ENCODE measurements at regions not wholly inside any gene's neighbourhood (a gene's known extent, or its start where the extent isn't known, plus 50 kb on each side); places are given as distances from the start of the nearest gene placed in this dataset.
"Not testable (repeated sequence)": the region's sequence is repeated elsewhere in the genome, so short reads cannot be mapped to it uniquely, and the experiment has no call there.

GRCh38 chr14:82935691-82936090 is 1402.0 kb upstream of the SEL1L start:
- no peak for TF ChIP-seq CTCF (IDR thresholded peaks at IDR 0.05; ENCODE audit: insufficient read depth, low read length, poor library complexity, severe bottlenecking)
- DNase-seq (ENCODE audit: extremely low read depth, insufficient read length), result no peak

GRCh38 chr14:82951171-82951570 is 1417.5 kb upstream of the SEL1L start:
- no peak for DNase-seq (ENCODE audit: extremely low read depth, insufficient read length)
- Histone ChIP-seq H3K27me3 (replicated peaks; ENCODE audit: control insufficient read depth, insufficient read depth, low read length) (no peaks in the 10 kb centered on the region), H3K36me3 (ENCODE audit: control insufficient read depth, insufficient read depth, low read length) (no peaks in the 10 kb centered on the region), H3K4me3 (replicated peaks; ENCODE audit: low read depth, low read length) (no peak overlapping the region)
- no peak for TF ChIP-seq CTCF (IDR thresholded peaks at IDR 0.05; ENCODE audit: insufficient read depth, low read length, poor library complexity, severe bottlenecking)

More at GRCh38 chr14:82935691-82936090, 1402.0 kb upstream of the SEL1L start:
- H3K27me3 ChIP-seq (replicated peaks; ENCODE audit: control insufficient read depth, insufficient read depth, low read length), result no peaks in the 10 kb centered on the region
- H3K4me3 ChIP-seq (replicated peaks; ENCODE audit: low read depth, low read length), result no peak overlapping the region
- H3K36me3 ChIP-seq (ENCODE audit: control insufficient read depth, insufficient read depth, low read length), result no peaks in the 10 kb centered on the region

GRCh38 chr14:82963756-82964155 is 1430.1 kb upstream of the SEL1L start:
- H3K4me3 ChIP-seq (replicated peaks; ENCODE audit: low read depth, low read length), result no peak overlapping the region
- no peaks in the 10 kb centered on the region for H3K36me3 ChIP-seq (ENCODE audit: control insufficient read depth, insufficient read depth, low read length)
- no peak for DNase-seq (ENCODE audit: extremely low read depth, insufficient read length)
- no peak for TF ChIP-seq CTCF (IDR thresholded peaks at IDR 0.05; ENCODE audit: insufficient read depth, low read length, poor library complexity, severe bottlenecking)
- no peaks in the 10 kb centered on the region for H3K27me3 ChIP-seq (replicated peaks; ENCODE audit: control insufficient read depth, insufficient read depth, low read length)

GRCh38 chr14:82987502-82988124 is 1454.0 kb upstream of the SEL1L start:
- TF ChIP-seq CTCF (IDR thresholded peaks at IDR 0.05; ENCODE audit: insufficient read depth, low read length, poor library complexity, severe bottlenecking), result no peak
- no peaks in the 10 kb centered on the region for H3K36me3 ChIP-seq (ENCODE audit: control insufficient read depth, insufficient read depth, low read length)
- H3K27me3 ChIP-seq (replicated peaks; ENCODE audit: control insufficient read depth, insufficient read depth, low read length), result no peaks in the 10 kb centered on the region
- no peak overlapping the region for H3K4me3 ChIP-seq (replicated peaks; ENCODE audit: low read depth, low read length)
- DNase-seq (ENCODE audit: extremely low read depth, insufficient read length), result no peak

- not testable (repeated sequence) for H3K27me3 ChIP-seq (replicated peaks; ENCODE audit: control insufficient read depth, insufficient read depth, low read length); H3K36me3 ChIP-seq (ENCODE audit: control insufficient read depth, insufficient read depth, low read length); H3K4me3 ChIP-seq (replicated peaks; ENCODE audit: low read depth, low read length); DNase-seq (ENCODE audit: extremely low read depth, insufficient read length)
These were observed 1460.9 kb upstream of the SEL1L start for GRCh38 chr14:82994547-82994946.

- Histone ChIP-seq H3K4me3 (replicated peaks; ENCODE audit: low read depth, low read length) (no peak overlapping the region), H3K36me3 (ENCODE audit: control insufficient read depth, insufficient read depth, low read length) (no peaks in the 10 kb centered on the region), H3K27me3 (replicated peaks; ENCODE audit: control insufficient read depth, insufficient read depth, low read length) (no peaks in the 10 kb centered on the region)
- no peak for TF ChIP-seq CTCF (IDR thresholded peaks at IDR 0.05; ENCODE audit: insufficient read depth, low read length, poor library complexity, severe bottlenecking)
- no peak for DNase-seq (ENCODE audit: extremely low read depth, insufficient read length)
These were observed 1466.1 kb upstream of the SEL1L start for GRCh38 chr14:82999802-83000201.
